Astrocyte of the hippocampus (primary cell): ENCODE measurements at regions not wholly inside any gene's neighbourhood (a gene's known extent, or its start where the extent isn't known, plus 50 kb on each side); places are given as distances from the start of the nearest gene placed in this dataset.
A peak's percentile ranks its signal among the peaks of the same experiment; 100 is the strongest.
"Not testable (repeated sequence)": the region's sequence is repeated elsewhere in the genome, so short reads cannot be mapped to it uniquely, and the experiment has no call there.

Source experiments
- DNase-seq: peaks from one replicate; pipeline ENCODE4 v3.0.0; 2011; ENCODE audit warnings: low read depth, low spot score

DNA sequence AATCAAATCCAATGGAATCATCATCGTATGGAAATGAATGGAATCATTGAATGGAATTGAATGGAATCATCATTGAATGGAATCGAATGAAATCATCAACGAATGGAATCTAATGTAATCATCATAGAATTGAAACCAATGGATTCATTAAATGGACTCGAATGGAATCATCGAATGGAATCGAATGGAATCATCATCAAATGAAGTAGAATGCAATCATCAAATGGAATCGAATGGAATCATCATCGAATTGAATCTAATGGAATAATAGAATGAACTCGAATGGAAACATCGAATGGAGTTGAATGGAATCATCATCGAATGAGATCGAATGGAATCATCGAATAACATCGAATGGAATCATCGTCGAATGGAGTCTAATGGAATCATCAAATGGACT, 232.8 kb downstream of the SHCBP1 start:
- not testable (repeated sequence) for DNase-seq

DNA sequence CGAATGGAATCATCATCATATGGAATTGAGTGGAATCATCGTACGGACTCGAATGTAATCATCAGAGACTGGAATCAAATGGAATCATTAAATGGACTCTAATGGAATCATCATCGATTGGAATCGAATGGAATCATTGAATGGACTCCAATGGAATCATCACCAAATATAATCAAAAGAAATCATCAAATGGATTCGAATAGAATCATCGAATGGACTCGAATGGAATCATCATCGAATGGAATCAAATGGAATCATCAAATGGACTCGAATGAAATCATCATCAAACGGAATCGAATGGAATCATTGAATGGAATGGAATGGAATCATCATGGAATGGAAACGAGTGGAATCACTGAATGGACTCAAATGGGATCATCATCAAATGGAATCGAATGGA, 233.5 kb downstream of the SHCBP1 start:
- not testable (repeated sequence) for DNase-seq

- DNase-seq: not testable (repeated sequence)
Observed at GRCh38 chr16:46386805-46387620, 234.2 kb downstream of the SHCBP1 start.

DNA sequence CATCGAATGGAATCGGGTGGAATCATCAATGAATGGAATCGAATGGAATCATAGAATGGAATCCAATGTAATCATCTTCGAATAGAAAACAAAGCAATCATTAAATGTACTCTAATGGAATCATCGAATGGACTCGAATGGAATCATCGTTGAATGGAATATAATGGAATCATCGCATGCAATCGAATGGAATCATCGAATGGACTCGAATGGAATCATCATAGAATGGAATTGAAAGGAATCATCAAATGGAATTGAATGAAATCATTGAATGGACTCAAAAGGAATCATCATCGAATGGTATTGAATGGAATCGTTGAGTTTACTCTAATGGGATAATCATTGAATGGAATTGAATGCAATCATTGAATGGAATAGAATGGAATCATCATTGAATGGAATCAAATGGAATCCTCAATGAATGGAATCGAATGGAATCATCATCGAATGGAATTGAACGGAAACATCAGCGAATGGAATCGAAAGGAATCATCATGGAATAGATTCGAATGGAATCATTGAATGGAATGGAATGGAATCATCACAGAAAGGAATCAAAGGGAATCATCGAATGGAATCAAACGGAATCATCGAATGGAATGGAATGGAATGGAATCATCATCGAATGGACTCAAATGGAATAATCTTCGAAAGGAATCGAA, 234.9 kb downstream of the SHCBP1 start:
- DNase-seq: not testable (repeated sequence)

DNA sequence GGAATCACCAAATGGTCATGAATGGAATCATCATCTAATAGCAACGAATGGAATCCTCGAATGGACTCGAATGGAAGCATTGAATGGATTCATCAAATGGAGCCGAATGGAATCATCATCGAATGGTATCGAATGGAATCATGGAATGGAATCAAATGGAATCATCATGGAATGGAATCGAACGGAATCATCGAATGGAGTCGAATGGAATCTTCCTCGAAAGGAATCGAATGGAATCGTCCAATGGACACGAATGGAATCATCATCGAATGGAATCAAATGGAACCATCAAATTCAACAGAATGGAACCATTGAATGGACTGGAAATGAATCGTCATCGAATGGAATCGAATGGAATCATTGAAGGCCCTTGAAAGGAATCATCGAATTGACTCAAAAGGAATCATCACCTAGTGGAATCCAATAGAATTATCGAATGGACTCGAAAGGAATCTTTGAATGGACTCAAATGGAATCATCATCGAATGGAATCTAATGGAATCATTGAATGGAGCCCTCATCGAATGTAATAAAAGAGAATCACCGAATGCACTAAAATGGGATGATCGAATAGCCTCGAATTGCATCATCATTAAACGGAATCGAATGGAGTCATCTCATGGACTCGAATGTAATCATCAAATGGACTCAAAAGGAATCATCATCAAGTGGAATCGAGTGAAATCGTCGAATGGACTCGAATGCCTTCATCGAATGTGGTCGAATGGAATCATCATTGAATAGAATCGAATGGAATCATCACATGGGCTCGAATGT, 236.7 kb downstream of the SHCBP1 start:
- peak; percentile 11 for DNase-seq

GRCh38 chr16:46383581-46383980, 237.6 kb downstream of the SHCBP1 start:
- DNase-seq: not testable (repeated sequence)

- peak; percentile 30 for DNase-seq
Observed at GRCh38 chr16:46382791-46383541, 238.2 kb downstream of the SHCBP1 start.

GRCh38 chr16:46382079-46382478, 239.1 kb downstream of the SHCBP1 start:
- DNase-seq: not testable (repeated sequence)

DNA sequence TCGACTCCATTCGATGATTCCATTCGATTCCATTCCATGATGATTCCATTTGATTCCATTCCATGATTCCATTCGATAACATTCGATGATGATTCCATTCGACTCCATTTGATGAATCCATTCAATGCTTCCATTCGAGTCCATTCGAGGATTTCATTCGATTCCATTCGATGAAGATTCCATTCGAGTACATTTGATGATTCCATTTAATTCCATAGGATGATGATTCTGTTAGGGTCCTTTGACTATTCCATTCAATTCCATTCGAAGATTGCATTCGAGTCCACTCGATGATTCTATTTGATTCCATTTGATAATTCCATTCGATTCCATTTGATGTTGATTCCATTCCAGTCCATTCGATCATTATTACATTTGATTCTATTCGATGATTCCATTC, 239.8 kb downstream of the SHCBP1 start:
- DNase-seq: not testable (repeated sequence)
